ENCODE measurements at regions not wholly inside any gene's neighbourhood (a gene's known extent, or its start where the extent isn't known, plus 50 kb on each side); places are given as distances from the start of the nearest gene placed in this dataset.

- TF ChIP-seq EZH2 (IDR thresholded peaks at IDR 0.05; ENCODE audit: borderline replicate concordance, insufficient read depth, low read length, poor library complexity, severe bottlenecking) (no peak), POLR2AphosphoS5 (IDR thresholded peaks at IDR 0.05) (no peak), CTCF (IDR thresholded peaks at IDR 0.05; ENCODE audit: poor library complexity, severe bottlenecking) (no peak), SMC3 (conservative IDR thresholded peaks at IDR 0.05; ENCODE audit: poor library complexity) (no peak), TAF1 (IDR thresholded peaks at IDR 0.05; ENCODE audit: low read depth) (no peak), MXI1 (conservative IDR thresholded peaks at IDR 0.05; ENCODE audit: poor library complexity, severe bottlenecking) (no peak), REST (IDR thresholded peaks at IDR 0.05; ENCODE audit: borderline replicate concordance) (no peak), EP300 (conservative IDR thresholded peaks at IDR 0.05; ENCODE audit: poor library complexity, severe bottlenecking) (no peak), RAD21 (conservative IDR thresholded peaks at IDR 0.05) (no peak)
Measured at GRCh38 chr12:76192416-76192815, 107.9 kb upstream of the NAP1L1 start.

Data from neural cell (in vitro differentiated cells).